ENCODE measurements at regions not wholly inside any gene's neighbourhood (a gene's known extent, or its start where the extent isn't known, plus 50 kb on each side); places are given as distances from the start of the nearest gene placed in this dataset.
"Not testable (repeated sequence)": the region's sequence is repeated elsewhere in the genome, so short reads cannot be mapped to it uniquely, and the experiment has no call there.

DNA sequence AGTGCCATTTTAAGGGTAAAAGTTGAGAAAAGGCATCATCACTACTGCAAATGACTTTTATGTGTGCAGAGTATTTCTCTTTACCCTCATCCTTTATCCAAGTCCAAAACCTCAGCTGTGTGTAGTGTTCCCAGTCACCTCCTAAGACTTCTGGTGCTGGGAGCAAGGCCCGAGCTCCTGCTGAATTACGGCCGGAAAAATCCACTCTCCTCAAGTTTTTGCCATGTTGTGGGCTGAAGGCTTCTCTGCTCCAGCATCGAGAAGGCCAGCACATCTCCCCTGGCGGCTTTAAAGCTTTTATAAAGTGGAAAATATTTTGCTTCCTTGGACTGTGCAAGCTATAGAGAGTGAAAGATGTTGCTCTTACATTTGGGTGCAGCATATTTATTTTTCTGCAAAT lies 153.2 kb upstream of the THBS2 start:
- peak; percentile 8 for DNase-seq (ENCODE audit: low spot score)

DNA sequence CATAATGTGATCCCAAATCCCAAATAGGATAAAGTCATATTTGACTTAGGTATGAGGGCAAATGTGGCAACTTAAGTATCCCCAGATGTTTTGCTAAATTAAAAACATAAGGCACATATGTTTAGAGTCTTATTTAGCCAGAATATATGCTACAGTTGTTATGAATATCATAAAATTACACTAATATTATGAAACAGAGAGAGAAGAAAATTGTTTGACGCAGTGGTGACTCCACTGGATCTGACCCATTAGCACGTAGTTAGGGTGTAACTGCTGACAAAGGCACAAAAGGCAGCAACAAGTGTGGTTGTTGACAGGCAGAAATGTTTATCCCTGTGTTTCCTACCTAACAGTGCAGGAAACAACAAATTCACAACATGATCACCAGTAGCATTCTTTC lies 152.4 kb upstream of the THBS2 start:
- no peak for DNase-seq (ENCODE audit: low spot score)

DNA sequence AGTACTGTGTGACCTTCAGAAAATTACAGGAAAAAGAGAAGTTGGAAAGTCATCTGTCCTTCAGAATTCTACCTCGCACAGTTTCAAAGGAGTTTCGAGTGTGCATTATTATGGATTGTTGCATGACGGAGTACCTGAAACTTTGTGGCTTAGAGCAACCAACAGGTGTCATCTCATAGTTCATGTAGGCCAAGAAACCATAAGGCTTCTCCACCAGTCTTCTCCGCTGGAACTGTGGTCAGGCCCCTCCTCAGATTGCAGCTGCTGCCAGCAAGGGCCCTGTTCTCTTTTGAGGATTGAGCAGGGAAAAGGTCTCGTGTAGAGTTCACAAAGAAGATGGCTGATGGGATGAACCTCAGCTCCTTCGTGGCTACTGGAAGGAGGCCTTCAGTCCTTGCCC lies 151.2 kb upstream of the THBS2 start:
- no peak for DNase-seq (ENCODE audit: low spot score)

- DNase-seq (ENCODE audit: low spot score): peak; percentile 9
Measured at GRCh38 chr6:169398342-169399105, 144.9 kb upstream of the THBS2 start.

GRCh38 chr6:169397684-169398083 lies 144.0 kb upstream of the THBS2 start:
- peak; percentile 3 for DNase-seq (ENCODE audit: low spot score)

DNA sequence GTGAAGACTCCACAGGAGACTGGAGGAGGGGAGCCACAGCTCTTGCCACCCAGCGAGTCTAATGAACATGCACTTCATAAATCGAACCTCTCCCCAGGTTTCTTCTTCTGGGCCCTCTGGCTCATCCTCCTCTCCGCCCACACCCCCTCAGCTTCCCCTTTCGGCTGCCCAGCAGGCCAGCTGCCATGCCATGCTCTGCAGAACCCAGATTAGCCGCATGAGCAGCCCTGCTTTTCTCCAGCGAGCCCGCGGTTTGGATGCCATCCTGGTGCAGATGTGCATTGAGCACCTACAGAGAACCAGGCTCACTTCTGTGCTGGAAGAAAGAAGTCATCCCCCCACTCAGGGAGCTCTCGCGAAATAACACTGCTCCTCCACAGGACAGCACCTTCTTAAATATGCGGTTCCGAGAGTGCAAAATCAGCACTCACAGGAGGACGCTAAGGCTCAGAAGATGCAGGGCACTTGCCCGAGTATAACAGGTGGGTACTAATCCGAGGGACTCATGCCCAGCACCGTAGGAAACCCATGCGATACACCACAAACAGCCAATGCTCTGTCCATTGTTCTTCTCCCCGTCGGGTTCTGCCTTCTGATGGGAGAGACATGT lies 143.0 kb upstream of the THBS2 start:
- no peak for DNase-seq (ENCODE audit: low spot score)

DNA sequence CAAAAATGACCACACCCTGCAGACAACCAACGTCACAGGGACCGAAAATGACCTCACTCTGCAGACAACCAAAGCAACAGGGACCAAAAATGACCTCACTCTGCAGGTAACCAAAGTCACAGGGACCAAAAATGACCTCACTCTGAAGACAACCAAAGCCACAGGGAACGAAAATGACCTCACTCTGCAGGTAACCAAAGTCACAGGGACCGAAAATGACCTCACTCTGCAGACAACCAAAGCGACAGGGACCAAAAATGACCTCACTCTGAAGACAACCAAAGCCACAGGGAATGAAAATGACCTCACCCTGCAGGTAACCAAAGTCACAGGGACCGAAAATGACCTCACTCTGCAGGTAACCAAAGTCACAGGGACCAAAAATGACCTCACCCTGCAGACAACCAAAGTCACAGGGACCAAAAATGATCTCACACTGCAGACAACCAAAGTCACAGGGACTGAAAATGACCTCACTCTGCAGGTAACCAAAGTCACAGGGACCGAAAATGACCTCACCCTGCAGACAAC lies 142.4 kb upstream of the THBS2 start:
- DNase-seq (ENCODE audit: low spot score): not testable (repeated sequence)

DNA sequence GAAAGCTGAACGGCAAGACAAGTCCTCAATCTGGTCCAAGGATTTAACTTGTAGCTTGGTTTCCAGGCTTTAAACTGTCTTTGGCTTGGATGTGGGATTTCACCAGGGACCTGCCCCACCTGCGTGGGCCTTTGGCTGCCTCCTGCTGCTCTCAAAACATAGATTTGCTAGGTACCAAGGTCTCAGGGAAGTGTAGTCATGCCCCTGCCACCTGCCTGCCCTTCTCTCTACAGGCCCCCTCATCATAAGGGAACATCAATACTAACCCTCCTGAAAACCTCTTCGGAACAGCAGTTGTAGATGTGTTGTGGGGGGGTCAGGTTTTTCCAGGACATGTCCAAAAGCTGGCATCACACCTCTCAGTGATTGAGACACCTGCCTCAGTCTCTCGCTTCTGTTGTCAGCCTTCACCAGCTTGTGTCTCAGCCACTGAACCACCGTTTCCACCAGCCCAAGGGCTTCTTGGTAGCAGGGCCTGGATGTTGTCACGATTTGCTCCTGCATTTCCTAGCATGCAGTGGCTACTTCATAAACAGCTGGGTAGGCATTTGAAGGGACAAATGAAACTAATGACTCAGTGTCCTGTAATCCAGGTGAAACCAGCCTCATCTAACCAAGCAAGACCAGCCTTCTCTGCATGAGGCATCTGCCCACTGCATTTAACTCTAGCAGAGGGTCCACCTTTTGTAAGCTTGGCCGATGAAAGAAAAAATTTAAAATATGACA lies 141.6 kb upstream of the THBS2 start:
- DNase-seq (ENCODE audit: low spot score): no peak

DNA sequence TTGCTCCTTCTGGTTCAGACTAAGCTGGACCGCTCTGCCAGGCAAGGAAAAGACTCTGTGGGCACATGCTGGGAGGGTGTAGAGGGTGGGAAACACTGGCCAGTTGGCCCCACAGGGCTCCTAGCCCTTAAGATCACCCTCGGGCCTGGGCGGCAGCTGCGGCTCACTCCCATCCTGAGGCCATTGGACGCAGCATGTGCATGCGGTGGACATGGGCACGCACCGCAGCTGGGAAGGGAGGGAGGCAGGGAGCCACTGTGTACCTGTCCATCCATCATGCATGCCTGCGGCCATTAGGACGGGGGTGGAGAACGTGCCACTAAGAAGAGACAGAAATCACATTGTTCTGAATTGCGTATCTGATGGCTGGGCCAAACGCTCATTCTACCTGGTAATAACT lies 140.1 kb upstream of the THBS2 start:
- DNase-seq (ENCODE audit: low spot score): no peak

DNA sequence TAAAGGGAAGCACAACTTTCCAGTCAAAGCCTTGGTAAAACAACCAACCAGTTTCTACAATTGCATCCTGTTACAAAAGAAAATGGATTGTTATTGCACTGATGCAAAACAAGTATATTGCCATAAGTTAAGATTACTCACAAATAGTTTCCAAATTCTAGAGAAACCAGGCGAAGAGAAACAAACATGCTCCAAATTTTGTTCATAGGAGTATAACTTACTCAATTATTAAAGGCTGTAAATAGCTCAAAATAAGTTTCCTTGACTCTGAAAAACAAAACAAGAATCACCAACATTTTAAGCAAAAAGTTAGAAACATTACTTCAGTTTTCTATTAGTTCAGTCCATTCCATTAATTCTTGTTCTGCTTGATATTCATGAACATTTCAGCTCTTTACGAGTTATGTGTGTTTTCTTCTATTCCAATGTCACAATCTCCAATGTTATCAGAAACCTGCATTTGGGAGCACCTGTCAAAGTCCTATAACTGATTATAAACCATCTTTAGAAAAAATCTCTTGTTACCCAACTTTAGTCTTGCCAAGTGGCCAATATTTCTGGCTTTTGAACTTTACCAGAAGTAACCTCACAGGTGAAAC lies 137.9 kb upstream of the THBS2 start:
- DNase-seq (ENCODE audit: low spot score): no peak

DNA sequence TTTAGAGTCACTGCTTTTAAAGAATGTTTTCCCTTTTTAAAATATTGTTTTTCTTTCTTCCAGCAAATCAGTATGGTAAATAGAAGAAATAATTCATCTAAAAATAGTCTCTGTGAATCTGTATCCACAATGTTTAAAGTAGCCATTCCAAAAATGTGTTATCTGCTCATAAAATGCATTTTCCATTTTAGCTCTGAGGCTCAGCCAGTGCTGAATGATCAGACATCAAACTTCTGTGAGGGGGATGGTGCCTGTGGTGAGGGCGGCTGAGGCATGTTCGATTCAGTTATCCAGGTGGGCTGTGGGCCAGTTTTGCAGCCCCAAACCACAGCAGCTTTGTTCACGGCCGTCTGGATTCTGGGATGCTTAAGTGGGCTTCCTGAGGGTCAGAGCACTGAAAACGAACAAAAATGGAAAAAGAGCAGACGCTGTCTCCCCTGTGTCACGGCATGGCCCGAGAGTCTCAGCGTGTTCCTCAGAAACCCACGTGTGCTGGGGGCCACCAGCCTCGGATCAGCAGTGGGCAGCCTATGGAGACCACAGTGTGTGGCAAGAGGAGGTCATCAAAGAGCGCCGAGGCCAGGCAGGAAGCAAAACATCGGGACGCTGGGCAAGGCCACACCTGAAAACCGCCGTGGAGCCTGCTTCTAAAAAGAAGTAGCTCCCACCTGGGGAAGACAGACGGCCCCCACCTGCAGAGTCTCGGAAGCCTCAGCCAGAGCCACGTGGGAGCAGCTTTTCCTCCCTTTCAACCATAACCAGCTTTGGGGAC lies 134.9 kb upstream of the THBS2 start:
- DNase-seq (ENCODE audit: low spot score): no peak

GRCh38 chr6:169387809-169388383 lies 134.2 kb upstream of the THBS2 start:
- DNase-seq (ENCODE audit: low spot score): no peak

GRCh38 chr6:169386411-169387057 lies 132.9 kb upstream of the THBS2 start:
- no peak for DNase-seq (ENCODE audit: low spot score)

DNA sequence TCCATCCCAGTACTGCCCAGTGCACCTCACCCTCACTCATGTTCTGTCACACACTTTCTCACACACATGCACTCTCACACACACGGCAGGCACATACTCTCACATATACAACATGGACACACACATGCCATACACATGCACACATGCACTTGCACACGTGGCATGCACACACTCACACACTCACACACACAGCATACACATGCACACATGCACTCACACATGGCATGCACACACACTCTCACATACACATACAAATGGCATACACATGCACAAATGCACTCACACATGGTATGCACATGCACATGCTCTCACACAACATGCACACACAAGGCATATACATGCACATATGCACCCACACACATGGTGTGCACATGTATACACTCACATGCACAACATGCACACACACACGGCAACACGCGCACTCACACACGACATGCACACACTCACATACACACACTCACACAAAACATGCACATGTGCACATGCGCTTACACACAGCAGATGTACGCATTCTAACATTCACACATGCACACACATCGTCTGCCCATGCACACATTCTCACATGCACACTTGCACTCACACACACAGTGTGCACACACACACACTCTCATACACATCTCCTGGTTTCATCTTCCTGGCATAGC lies 131.7 kb upstream of the THBS2 start:
- no peak for DNase-seq (ENCODE audit: low spot score)

- DNase-seq (ENCODE audit: low spot score): peak; percentile 5
Measured at GRCh38 chr6:169384291-169384690, 130.6 kb upstream of the THBS2 start.

DNA sequence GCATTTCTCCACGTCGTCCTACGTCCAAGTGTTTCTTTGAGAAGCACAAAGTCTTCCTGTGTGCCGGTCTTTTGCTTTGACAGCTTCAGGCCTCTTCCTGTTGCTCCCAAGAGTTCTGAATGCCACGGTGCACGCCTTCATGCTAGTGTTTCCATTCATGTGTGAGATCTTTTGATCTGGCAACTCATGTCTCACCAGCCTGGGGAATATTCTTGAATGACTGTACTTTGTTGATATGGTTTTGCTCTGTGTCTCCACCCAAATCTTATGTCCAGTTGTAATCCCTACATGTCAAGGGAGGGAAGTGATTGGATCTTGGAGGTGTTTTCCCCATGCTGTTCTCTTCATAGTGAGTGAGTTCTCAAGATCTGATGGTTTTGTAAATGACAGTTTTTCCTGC lies 129.6 kb upstream of the THBS2 start:
- DNase-seq (ENCODE audit: low spot score): no peak

DNA sequence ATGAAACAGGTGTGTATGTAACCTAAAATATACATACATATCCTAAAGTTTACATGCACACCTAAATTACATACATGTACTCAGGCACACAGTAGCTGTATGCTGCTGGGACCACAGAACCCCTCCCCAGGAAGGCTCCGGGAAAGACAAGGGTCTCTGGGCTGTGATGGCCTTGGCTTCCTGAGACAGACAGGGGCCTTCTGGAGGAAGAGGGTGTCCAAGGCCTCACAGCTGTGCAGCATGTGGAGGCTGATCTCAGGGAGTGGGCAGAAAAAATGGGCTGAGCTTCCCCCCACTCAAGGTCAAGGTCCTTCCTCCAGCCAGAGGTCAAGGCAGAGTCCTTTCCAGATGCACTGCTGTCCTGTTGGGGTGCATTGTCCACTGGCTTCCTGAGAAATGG lies 129.1 kb upstream of the THBS2 start:
- peak; percentile 1 for DNase-seq (ENCODE audit: low spot score)

DNA sequence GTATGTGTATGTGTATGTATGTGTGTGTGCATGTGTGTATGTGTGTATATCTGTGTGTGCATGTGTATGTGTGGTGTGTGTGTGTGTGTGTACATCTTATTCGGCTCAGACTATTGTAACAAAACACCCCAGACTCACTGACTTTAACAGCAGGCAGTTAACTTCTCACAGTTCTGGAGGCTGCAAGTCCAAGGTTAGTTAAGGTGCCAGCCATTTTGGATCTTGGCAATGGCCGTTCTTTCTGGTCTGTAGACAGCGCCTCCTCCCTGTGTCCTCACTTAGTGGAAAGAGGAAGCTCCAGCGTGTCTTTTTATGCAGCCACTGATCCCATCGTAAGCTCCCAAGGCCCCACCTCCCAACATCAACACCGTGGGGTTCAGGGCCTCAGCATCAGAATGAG lies 128.3 kb upstream of the THBS2 start:
- DNase-seq (ENCODE audit: low spot score): peak; percentile 1

GRCh38 chr6:169380493-169380892 lies 126.8 kb upstream of the THBS2 start:
- DNase-seq (ENCODE audit: low spot score): peak; percentile 7

- peak; percentile 5 for DNase-seq (ENCODE audit: low spot score)
Measured at GRCh38 chr6:169379495-169380070, 125.9 kb upstream of the THBS2 start.

Measured in mucosa of gallbladder (tissue), 1 donor.